Caco-2 (cell line): ENCODE measurements at regions not wholly inside any gene's neighbourhood (a gene's known extent, or its start where the extent isn't known, plus 50 kb on each side); places are given as distances from the start of the nearest gene placed in this dataset.

Source experiments
- BruUV-seq: library from RNA; stranded (reverse); fragments of 400-500 nt; replicated peaks from 2 replicates; lab custom pipeline; 2021; lab: Mats Ljungman, UMichigan
- CTCF ChIA-PET: fragments of 300-600 bp; sonication (Branson Sonifier 250); formaldehyde crosslinking; loops from one replicate; lab custom pipeline; 2022; ENCODE audit warnings: antibody characterized with exemption; lab: Charles Lee
- POLR2A ChIA-PET: fragments of 300-600 bp; sonication (Branson Sonifier 250); formaldehyde crosslinking; loops from one replicate; lab custom pipeline; 2022; ENCODE audit warnings: antibody characterized with exemption; lab: Charles Lee
- DNase-seq, 2 experiments: peaks; one replicate each; pipeline versions ENCODE4 v3.0.0 to v3.0.0-alpha.2; 2020 to 2022
- H3K27me3 ChIP-seq: replicated peaks from 2 replicates; pipeline ENCODE4 v1.6.0; 2011; ENCODE audit warnings: low read length; ENCODE audit not compliant: control insufficient read depth, insufficient read depth
- H3K36me3 ChIP-seq: 2 replicates; pipeline ENCODE4 v1.5.1; 2011; ENCODE audit warnings: low read length; ENCODE audit not compliant: control insufficient read depth, insufficient read depth
- H3K4me1 ChIP-seq: fragments of 250-450 bp; sonication (Bioruptor Pico); 2 replicates; pipeline ENCODE4 v1.5.1; 2020; ENCODE audit warnings: mild to moderate bottlenecking
- H3K4me3 ChIP-seq: 2 replicates; pipeline ENCODE4 v1.5.1; 2011; ENCODE audit warnings: low read depth, mild to moderate bottlenecking, control low read depth, low read length
- H3K9me3 ChIP-seq: fragments of 250-450 bp; sonication (Bioruptor Pico); 2 replicates; pipeline ENCODE4 v1.5.1; 2020; ENCODE audit warnings: mild to moderate bottlenecking, moderate library complexity
- H3K27ac Mint-ChIP-seq: one replicate; pipeline ENCODE4 v1.8.0; 2022; ENCODE audit warnings: mixed read lengths; ENCODE audit not compliant: unreplicated experiment
- H3K27me3 Mint-ChIP-seq: one replicate; pipeline ENCODE4 v1.8.0; 2022; ENCODE audit warnings: mixed read lengths; ENCODE audit not compliant: insufficient read depth, unreplicated experiment
- H3K36me3 Mint-ChIP-seq: one replicate; pipeline ENCODE4 v1.8.0; 2022; ENCODE audit warnings: mild to moderate bottlenecking, mixed read lengths; ENCODE audit not compliant: insufficient read depth, unreplicated experiment
- H3K4me1 Mint-ChIP-seq: one replicate; pipeline ENCODE4 v1.8.0; 2022; ENCODE audit warnings: low read depth, mixed read lengths; ENCODE audit not compliant: unreplicated experiment
- H3K4me3 Mint-ChIP-seq: one replicate; pipeline ENCODE4 v1.8.0; 2022; ENCODE audit warnings: mild to moderate bottlenecking, moderate library complexity, mixed read lengths; ENCODE audit not compliant: unreplicated experiment
- H3K9me3 Mint-ChIP-seq: one replicate; pipeline ENCODE4 v1.8.0; 2022; ENCODE audit warnings: mixed read lengths; ENCODE audit not compliant: unreplicated experiment
- CTCF ChIP-seq, 2 experiments: fragments of 200-600 bp in 1 of 2; IDR thresholded peaks; 1 replicate in 1 of 2; 2 replicates in 1 of 2; pipeline versions ENCODE4 v1.5.1 to v1.8.0; 2011 to 2022; ENCODE audit warnings: antibody characterized with exemption in 1 of 2, control low read depth in 1 of 2, inconsistent platforms in 1 of 2, low read depth in 1 of 2, low read length in 1 of 2, mild to moderate bottlenecking in 1 of 2, moderate library complexity in 1 of 2; ENCODE audit not compliant: insufficient read depth in 1 of 2, severe bottlenecking in 1 of 2, unreplicated experiment in 1 of 2
- intact Hi-C: fragments of 100-400 bp; cut with micrococcal nuclease; formaldehyde crosslinking; loops from one replicate; pipeline ENCODE4 v1.10.0; 2022; ENCODE audit not compliant: unreplicated experiment

GRCh38 chr2:126303113-126303512 lies 352.8 kb upstream of the GYPC start:
- Mint-ChIP-seq H3K4me1 (peaks cover 11% of the 10 kb centered on the region), H3K27me3 (no peaks in the 10 kb centered on the region), H3K4me3 (no peak overlapping the region), H3K27ac (no peak overlapping the region), H3K9me3 (no peaks in the 10 kb centered on the region), H3K36me3 (peaks cover 10% of the 10 kb centered on the region)
- Histone ChIP-seq H3K4me3 (no peak overlapping the region), H3K36me3 (peaks cover 2% of the 10 kb centered on the region; the same call in 1 of the 2 replicates), H3K9me3 (no peaks in the 10 kb centered on the region), H3K4me1 (peaks cover 21% of the 10 kb centered on the region), H3K27me3 (no peaks in the 10 kb centered on the region)
- DNase-seq: no peak
- ChIA-PET CTCF (no interaction called here), POLR2A (no interaction called here)
- no peak for TF ChIP-seq CTCF (IDR thresholded peaks at IDR 0.05; ENCODE audit: insufficient read depth in 1 of 2, low read depth in 1 of 2, low read length in 1 of 2, severe bottlenecking in 1 of 2, unreplicated experiment in 1 of 2)
- intact Hi-C loops: loop anchor here (10.0 kb wide), 1 partner anchor 278 kb away; no protein-coding TSS in a partner anchor
- BruUV-seq: no TSS peak

- BruUV-seq: no TSS peak
- ChIA-PET POLR2A (no interaction called here), CTCF (no interaction called here)
- H3K36me3 Mint-ChIP-seq: peaks cover 15% of the 10 kb centered on the region
- DNase-seq: no peak
- TF ChIP-seq CTCF (IDR thresholded peaks at IDR 0.05; ENCODE audit: insufficient read depth in 1 of 2, low read depth in 1 of 2, low read length in 1 of 2, severe bottlenecking in 1 of 2, unreplicated experiment in 1 of 2): no peak
- no peaks in the 10 kb centered on the region for H3K9me3 Mint-ChIP-seq
- Histone ChIP-seq H3K36me3 (peaks cover 2% of the 10 kb centered on the region; the same call in 1 of the 2 replicates), H3K9me3 (no peaks in the 10 kb centered on the region), H3K4me1 (peaks cover 11% of the 10 kb centered on the region), H3K4me3 (no peak overlapping the region), H3K27me3 (no peaks in the 10 kb centered on the region)
- H3K4me3 Mint-ChIP-seq: no peak overlapping the region
- intact Hi-C loops: loop anchor here (10.0 kb wide), 1 partner anchor 279 kb away; no protein-coding TSS in a partner anchor
- H3K27me3 Mint-ChIP-seq: no peaks in the 10 kb centered on the region
- H3K4me1 Mint-ChIP-seq: peaks cover 7% of the 10 kb centered on the region
- H3K27ac Mint-ChIP-seq: no peak overlapping the region
These were observed 351.8 kb upstream of the GYPC start for GRCh38 chr2:126304154-126304553.

DNA sequence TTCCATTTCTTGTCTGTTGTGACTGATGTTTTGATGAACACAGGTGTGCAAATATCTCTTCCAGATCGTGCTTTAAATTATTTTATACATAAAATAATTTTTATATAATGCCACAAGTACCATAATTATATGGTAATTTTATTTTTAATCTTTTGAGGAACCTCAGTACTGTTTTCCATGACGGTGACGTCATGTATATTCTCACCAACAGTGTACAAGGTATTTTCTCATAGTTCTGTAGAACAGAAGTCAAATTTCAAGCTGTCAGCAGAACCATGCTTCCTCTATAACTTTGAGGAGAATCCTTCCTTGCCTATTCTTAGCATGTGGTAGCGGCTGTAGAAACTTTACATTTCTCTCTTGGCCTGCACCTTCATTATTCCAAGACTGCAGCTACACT lies 349.4 kb upstream of the GYPC start:
- Mint-ChIP-seq H3K4me1 (peaks cover 5% of the 10 kb centered on the region), H3K9me3 (no peaks in the 10 kb centered on the region), H3K4me3 (peak overlapping the region; percentile 84), H3K27ac (no peak overlapping the region), H3K27me3 (no peaks in the 10 kb centered on the region), H3K36me3 (peaks cover 15% of the 10 kb centered on the region)
- Histone ChIP-seq H3K4me3 (peak overlapping the region; percentile 18), H3K27me3 (no peaks in the 10 kb centered on the region), H3K4me1 (0 out of 2 replicates have a peak, but pooled peaks cover 4% of the 10 kb centered on the region), H3K9me3 (no peaks in the 10 kb centered on the region), H3K36me3 (peaks cover 2% of the 10 kb centered on the region; the same call in 1 of the 2 replicates)
- ChIA-PET CTCF (no interaction called here), POLR2A (no interaction called here)
- no TSS peak for BruUV-seq
- DNase-seq: no peak
- intact Hi-C loops: loop anchor here (10.0 kb wide), 1 partner anchor 282 kb away; no protein-coding TSS in a partner anchor
- TF ChIP-seq CTCF (IDR thresholded peaks at IDR 0.05; ENCODE audit: insufficient read depth in 1 of 2, low read depth in 1 of 2, low read length in 1 of 2, severe bottlenecking in 1 of 2, unreplicated experiment in 1 of 2): no peak
